ENCODE measurements at regions not wholly inside any gene's neighbourhood (a gene's known extent, or its start where the extent isn't known, plus 50 kb on each side); places are given as distances from the start of the nearest gene placed in this dataset.

- H3K4me1 ChIP-seq (ENCODE audit: control insufficient read depth, extremely low read depth, insufficient read depth, low read length) = no peaks in the 10 kb centered on the region
- H3K4me3 ChIP-seq (replicated peaks in 1 of 4; ENCODE audit: control extremely low read depth in 1 of 4, insufficient read depth in 1 of 4, low read depth in 3 of 4, low read length in 4 of 4) = no peak overlapping the region
- H2AFZ ChIP-seq (ENCODE audit: low read length) = no peak overlapping the region
- H3K4me2 ChIP-seq (ENCODE audit: extremely low read depth, insufficient read depth, low read length) = no peak overlapping the region
- H3K9ac ChIP-seq (ENCODE audit: insufficient read depth, low read length) = no peak overlapping the region
- H3K27ac ChIP-seq (ENCODE audit: insufficient read depth, low read length) = no peak overlapping the region
- H3K9me3 ChIP-seq (ENCODE audit: control insufficient read depth, insufficient read depth, low read depth, low read length) = no peaks in the 10 kb centered on the region
- no peak for DNase-seq (ENCODE audit: low read depth in 2 of 2)
- H3K36me3 ChIP-seq (ENCODE audit: control insufficient read depth, insufficient read depth, low read length) = no peaks in the 10 kb centered on the region
- TF ChIP-seq EZH2 (IDR thresholded peaks at IDR 0.05; ENCODE audit: low read length, missing control alignments) = no peak
- TF ChIP-seq CTCF (conservative IDR thresholded peaks at IDR 0.05 in 1 of 2, IDR thresholded peaks at IDR 0.05 in 1 of 2; ENCODE audit: low read depth in 1 of 2, low read length in 2 of 2) = no peak
- no peaks in the 10 kb centered on the region for H3K79me2 ChIP-seq (ENCODE audit: control insufficient read depth, insufficient read depth, low read length)
- H4K20me1 ChIP-seq (ENCODE audit: control insufficient read depth, extremely low read depth, insufficient read depth, low read length) = no peaks in the 10 kb centered on the region
- H3K27me3 ChIP-seq (ENCODE audit: control insufficient read depth, insufficient read depth, low read length) = no peaks in the 10 kb centered on the region
Measured at GRCh38 chr18:77442393-77442792, 192.7 kb downstream of the GALR1 start.

GRCh38 chr18:77444385-77444784 lies 194.7 kb downstream of the GALR1 start:
- no peaks in the 10 kb centered on the region for H3K9me3 ChIP-seq (ENCODE audit: control insufficient read depth, insufficient read depth, low read depth, low read length)
- H3K4me3 ChIP-seq (replicated peaks in 1 of 4; ENCODE audit: control extremely low read depth in 1 of 4, insufficient read depth in 1 of 4, low read depth in 3 of 4, low read length in 4 of 4) = no peak overlapping the region
- H3K4me1 ChIP-seq (ENCODE audit: control insufficient read depth, extremely low read depth, insufficient read depth, low read length) = no peaks in the 10 kb centered on the region
- no peak overlapping the region for H2AFZ ChIP-seq (ENCODE audit: low read length)
- no peaks in the 10 kb centered on the region for H3K36me3 ChIP-seq (ENCODE audit: control insufficient read depth, insufficient read depth, low read length)
- no peaks in the 10 kb centered on the region for H3K79me2 ChIP-seq (ENCODE audit: control insufficient read depth, insufficient read depth, low read length)
- H3K9ac ChIP-seq (ENCODE audit: insufficient read depth, low read length) = no peak overlapping the region
- no peak overlapping the region for H3K27ac ChIP-seq (ENCODE audit: insufficient read depth, low read length)
- H4K20me1 ChIP-seq (ENCODE audit: control insufficient read depth, extremely low read depth, insufficient read depth, low read length) = no peaks in the 10 kb centered on the region
- H3K4me2 ChIP-seq (ENCODE audit: extremely low read depth, insufficient read depth, low read length) = no peak overlapping the region
- H3K27me3 ChIP-seq (ENCODE audit: control insufficient read depth, insufficient read depth, low read length) = no peaks in the 10 kb centered on the region
- TF ChIP-seq EZH2 (IDR thresholded peaks at IDR 0.05; ENCODE audit: low read length, missing control alignments) (no peak), CTCF (conservative IDR thresholded peaks at IDR 0.05 in 1 of 2, IDR thresholded peaks at IDR 0.05 in 1 of 2; ENCODE audit: low read depth in 1 of 2, low read length in 2 of 2) (no peak)
- DNase-seq (ENCODE audit: low read depth in 2 of 2) = no peak

- no peaks in the 10 kb centered on the region for H4K20me1 ChIP-seq (ENCODE audit: control insufficient read depth, extremely low read depth, insufficient read depth, low read length)
- no peak overlapping the region for H3K27ac ChIP-seq (ENCODE audit: insufficient read depth, low read length)
- H3K27me3 ChIP-seq (ENCODE audit: control insufficient read depth, insufficient read depth, low read length) = no peaks in the 10 kb centered on the region
- H3K36me3 ChIP-seq (ENCODE audit: control insufficient read depth, insufficient read depth, low read length) = no peaks in the 10 kb centered on the region
- DNase-seq (ENCODE audit: low read depth in 2 of 2) = no peak
- no peaks in the 10 kb centered on the region for H3K9me3 ChIP-seq (ENCODE audit: control insufficient read depth, insufficient read depth, low read depth, low read length)
- no peak overlapping the region for H3K4me3 ChIP-seq (replicated peaks in 1 of 4; ENCODE audit: control extremely low read depth in 1 of 4, insufficient read depth in 1 of 4, low read depth in 3 of 4, low read length in 4 of 4)
- TF ChIP-seq CTCF (conservative IDR thresholded peaks at IDR 0.05 in 1 of 2, IDR thresholded peaks at IDR 0.05 in 1 of 2; ENCODE audit: low read depth in 1 of 2, low read length in 2 of 2) (no peak), EZH2 (IDR thresholded peaks at IDR 0.05; ENCODE audit: low read length, missing control alignments) (no peak)
- H3K4me2 ChIP-seq (ENCODE audit: extremely low read depth, insufficient read depth, low read length) = no peak overlapping the region
- no peak overlapping the region for H2AFZ ChIP-seq (ENCODE audit: low read length)
- no peak overlapping the region for H3K9ac ChIP-seq (ENCODE audit: insufficient read depth, low read length)
- no peaks in the 10 kb centered on the region for H3K4me1 ChIP-seq (ENCODE audit: control insufficient read depth, extremely low read depth, insufficient read depth, low read length)
- H3K79me2 ChIP-seq (ENCODE audit: control insufficient read depth, insufficient read depth, low read length) = no peaks in the 10 kb centered on the region
Measured at GRCh38 chr18:77448046-77448445, 198.4 kb downstream of the GALR1 start.

Data from fibroblast of lung (primary cell).